H1 (cell line): ENCODE measurements at regions not wholly inside any gene's neighbourhood (a gene's known extent, or its start where the extent isn't known, plus 50 kb on each side); places are given as distances from the start of the nearest gene placed in this dataset.

Experiments used
- CTCF ChIA-PET: fragments of 300-600 bp; sonication (Branson Sonifier 250); formaldehyde crosslinking; loops from one replicate; lab custom pipeline; 2021; ENCODE audit not compliant: partially characterized antibody; lab: Charles Lee
- POLR2A ChIA-PET: fragments of 300-600 bp; sonication (Branson Sonifier 250); formaldehyde crosslinking; loops from one replicate; lab custom pipeline; 2021; ENCODE audit warnings: inconsistent platforms; ENCODE audit not compliant: partially characterized antibody; lab: Charles Lee
- DNase-seq, 2 experiments: peaks; one replicate each; pipeline versions ENCODE4 v3.0.0 to v3.0.0-alpha.2; 2010 to 2022; ENCODE audit warnings: low spot score in 2 of 2, low read depth in 1 of 2, mixed read lengths in 1 of 2
- FAIRE-seq: peaks from 2 replicates; lab custom pipeline; 2011; peaks lifted over from hg19 to GRCh38; lab: Jason Lieb, UNC
- H2AFZ ChIP-seq: 2 replicates; pipeline ENCODE4 v1.8.1; 2012; ENCODE audit warnings: low read length, inconsistent platforms
- H2AK5ac ChIP-seq: 2 replicates; pipeline ENCODE4 v1.6.1; 2013; ENCODE audit warnings: low read depth, low read length
- H2BK120ac ChIP-seq: replicated peaks from 2 replicates; pipeline ENCODE3; 2013; ENCODE audit warnings: low read depth, low read length, inconsistent platforms
- H2BK12ac ChIP-seq: 2 replicates; pipeline ENCODE4 v1.6.1; 2013; ENCODE audit warnings: low read depth, low read length
- H2BK15ac ChIP-seq: 2 replicates; pipeline ENCODE4 v1.6.1; 2013; ENCODE audit warnings: low read length
- H2BK20ac ChIP-seq: 2 replicates; pipeline ENCODE4 v1.6.1; 2013; ENCODE audit warnings: low read length
- H2BK5ac ChIP-seq: 2 replicates; pipeline ENCODE4 v1.6.1; 2013; ENCODE audit warnings: low read depth, low read length
- H3K14ac ChIP-seq: 2 replicates; pipeline ENCODE4 v1.6.1; 2013; ENCODE audit warnings: inconsistent platforms; ENCODE audit not compliant: insufficient read length
- H3K18ac ChIP-seq: 2 replicates; pipeline ENCODE4 v1.6.1; 2013; ENCODE audit warnings: low read length; ENCODE audit errors: extremely low read depth
- H3K23ac ChIP-seq: 2 replicates; pipeline ENCODE4 v1.6.1; 2013; ENCODE audit warnings: inconsistent platforms; ENCODE audit not compliant: insufficient read length
- H3K23me2 ChIP-seq: 2 replicates; pipeline ENCODE4 v1.6.1; 2013; ENCODE audit warnings: low read depth, low read length
- H3K27ac ChIP-seq: 2 replicates; pipeline ENCODE4 v1.6.1; 2011; ENCODE audit warnings: low read depth, low read length, inconsistent platforms
- H3K27me3 ChIP-seq, 4 experiments: replicated peaks in 1 of 4; 1 replicate in 1 of 4; 2 replicates in 3 of 4; pipeline versions ENCODE4 v1.6.1 to v1.8.1; 2011 to 2013; ENCODE audit warnings: low read length in 3 of 4, mild to moderate bottlenecking in 3 of 4, inconsistent platforms in 2 of 4, mixed read lengths in 2 of 4, moderate library complexity in 1 of 4; ENCODE audit not compliant: control insufficient read depth in 3 of 4, insufficient read depth in 3 of 4; ENCODE audit errors: extremely low read depth in 1 of 4
- H3K36me3 ChIP-seq, 4 experiments: 2 replicates each; pipeline versions ENCODE4 v1.6.1 to v1.8.1; 2011 to 2013; ENCODE audit warnings: mild to moderate bottlenecking in 4 of 4, low read length in 3 of 4, moderate library complexity in 2 of 4, control low read depth in 1 of 4, inconsistent platforms in 1 of 4; ENCODE audit not compliant: insufficient read depth in 4 of 4, control insufficient read depth in 2 of 4
- H3K4ac ChIP-seq: replicated peaks from 2 replicates; pipeline ENCODE3; 2013; ENCODE audit warnings: low read length, low read depth, mixed read lengths, inconsistent platforms; ENCODE audit not compliant: insufficient read length
- H3K4me1 ChIP-seq, 4 experiments: replicated peaks in 1 of 4; 1 replicate in 1 of 4; 2 replicates in 3 of 4; pipeline versions ENCODE4 v1.6.1 to v1.8.1; 2011 to 2013; ENCODE audit warnings: low read length in 3 of 4, inconsistent platforms in 2 of 4, mixed read lengths in 1 of 4; ENCODE audit not compliant: insufficient read depth in 4 of 4, control insufficient read depth in 3 of 4
- H3K4me2 ChIP-seq, 2 experiments: 2 replicates each; pipeline versions ENCODE4 v1.6.1 to v1.8.1; 2011 to 2013; ENCODE audit warnings: low read depth in 2 of 2, low read length in 2 of 2, control low read depth in 1 of 2, inconsistent platforms in 1 of 2, mild to moderate bottlenecking in 1 of 2; ENCODE audit not compliant: insufficient read depth in 1 of 2
- H3K4me3 ChIP-seq, 4 experiments: fragments of 200-600, 300-600 bp in 1 of 4; sonication (generic), shearing (Covaris generic), sonication (Bioruptor Twin) in 1 of 4; 2 replicates each; pipeline versions ENCODE4 v1.5.1 to v1.8.1; 2011 to 2016; ENCODE audit warnings: low read length in 4 of 4, low read depth in 3 of 4, control low read depth in 2 of 4, inconsistent platforms in 2 of 4, mild to moderate bottlenecking in 2 of 4, mixed read lengths in 1 of 4, moderate library complexity in 1 of 4; ENCODE audit not compliant: insufficient read depth in 2 of 4; ENCODE audit errors: extremely low read depth in 1 of 4
- H3K56ac ChIP-seq: replicated peaks from 2 replicates; pipeline ENCODE3; 2013; ENCODE audit warnings: low read depth, mild to moderate bottlenecking, mixed read lengths, low read length, inconsistent platforms; ENCODE audit not compliant: insufficient read length
- H3K79me1 ChIP-seq: 2 replicates; pipeline ENCODE4 v1.6.1; 2013; ENCODE audit warnings: low read depth, low read length, control low read depth
- H3K79me2 ChIP-seq, 2 experiments: 2 replicates each; pipeline versions ENCODE4 v1.6.1 to v1.8.1; 2012 to 2013; ENCODE audit warnings: low read length in 2 of 2, mild to moderate bottlenecking in 2 of 2, inconsistent platforms in 1 of 2; ENCODE audit not compliant: insufficient read depth in 2 of 2, control insufficient read depth in 1 of 2
- H3K9ac ChIP-seq, 4 experiments: replicated peaks in 1 of 4; 1 replicate in 1 of 4; 2 replicates in 3 of 4; pipeline versions ENCODE4 v1.6.1 to v1.8.1; 2011 to 2013; ENCODE audit warnings: low read depth in 3 of 4, low read length in 3 of 4, control low read depth in 2 of 4, mild to moderate bottlenecking in 2 of 4, moderate library complexity in 2 of 4, inconsistent platforms in 1 of 4; ENCODE audit errors: extremely low read depth in 1 of 4
- H3K9me3 ChIP-seq, 2 experiments: 2 replicates each; pipeline versions ENCODE4 v1.6.1 to v1.8.1; 2012 to 2013; ENCODE audit warnings: mild to moderate bottlenecking in 2 of 2, moderate library complexity in 2 of 2, control low read depth in 1 of 2, inconsistent platforms in 1 of 2, low read depth in 1 of 2, low read length in 1 of 2, mixed read lengths in 1 of 2; ENCODE audit not compliant: insufficient read depth in 2 of 2
- H4K20me1 ChIP-seq, 2 experiments: replicated peaks in 1 of 2; 2 replicates each; pipeline versions ENCODE3 to v1.8.1; 2011 to 2013; ENCODE audit warnings: inconsistent platforms in 2 of 2, low read length in 2 of 2, mild to moderate bottlenecking in 1 of 2; ENCODE audit not compliant: insufficient read depth in 2 of 2, control insufficient read depth in 1 of 2
- H4K5ac ChIP-seq: 2 replicates; pipeline ENCODE4 v1.6.1; 2013; ENCODE audit warnings: low read length, low read depth, mixed read lengths, inconsistent platforms; ENCODE audit not compliant: insufficient read length
- H4K8ac ChIP-seq: 2 replicates; pipeline ENCODE4 v1.8.0; 2013; ENCODE audit warnings: mild to moderate bottlenecking, moderate library complexity, low read length, inconsistent platforms; ENCODE audit not compliant: insufficient read depth; ENCODE audit errors: extremely low read depth
- H4K91ac ChIP-seq: replicated peaks from 2 replicates; pipeline ENCODE3; 2013; ENCODE audit warnings: low read length, mixed read lengths, inconsistent platforms; ENCODE audit not compliant: insufficient read length
- CBX5 ChIP-seq: fragments of 300-800, 300-1000 bp; sonication (generic); IDR thresholded peaks from 2 replicates; pipeline ENCODE4 v1.7.1; 2016; ENCODE audit warnings: antibody characterized with exemption, low read length, low read depth
- CBX8 ChIP-seq: fragments of 300-800, 300-1000 bp; sonication (generic); IDR thresholded peaks from 2 replicates; pipeline ENCODE4 v1.7.1; 2016; ENCODE audit warnings: low read depth, low read length, borderline replicate concordance
- GABPA ChIP-seq: IDR thresholded peaks from 2 replicates; pipeline ENCODE4 v1.6.1; 2011; ENCODE audit warnings: mild to moderate bottlenecking, low read length, moderate library complexity, borderline replicate concordance; ENCODE audit not compliant: insufficient read depth
- GTF2F1 ChIP-seq: IDR thresholded peaks from 2 replicates; pipeline ENCODE4 v1.6.1; 2012; ENCODE audit warnings: low read depth, low read length, improper control_type of control experiment, borderline replicate concordance
- HDAC6 ChIP-seq: IDR thresholded peaks from one replicate; pipeline ENCODE4 v1.7.1; 2012; ENCODE audit warnings: low read depth, mild to moderate bottlenecking, inconsistent platforms, low read length, moderate library complexity
- JUN ChIP-seq: IDR thresholded peaks from 2 replicates; pipeline ENCODE4 v1.6.1; 2011; ENCODE audit warnings: low read depth, mild to moderate bottlenecking, improper control_type of control experiment, low read length
- JUND ChIP-seq: IDR thresholded peaks from 2 replicates; pipeline ENCODE4 v1.6.1; 2011; ENCODE audit warnings: mild to moderate bottlenecking, improper control_type of control experiment, low read length
- KDM4A ChIP-seq: IDR thresholded peaks from one replicate; pipeline ENCODE4 v1.7.1; 2012; ENCODE audit warnings: low read depth, mild to moderate bottlenecking, moderate library complexity, low read length, inconsistent platforms; ENCODE audit not compliant: severe bottlenecking
- SP1 ChIP-seq: IDR thresholded peaks from 2 replicates; pipeline ENCODE4 v1.6.1; 2011; ENCODE audit warnings: low read depth, low read length
- SP2 ChIP-seq: IDR thresholded peaks from 2 replicates; pipeline ENCODE4 v1.6.1; 2012; ENCODE audit warnings: mild to moderate bottlenecking, low read length, inconsistent platforms
- SP4 ChIP-seq: IDR thresholded peaks from 2 replicates; pipeline ENCODE4 v1.6.1; 2012; ENCODE audit warnings: low read length, inconsistent platforms
- SRF ChIP-seq: IDR thresholded peaks from 2 replicates; pipeline ENCODE4 v1.6.1; 2011; ENCODE audit warnings: mild to moderate bottlenecking, low read depth, low read length, moderate library complexity
- TAF1 ChIP-seq: IDR thresholded peaks from 2 replicates; pipeline ENCODE4 v1.6.1; 2011; ENCODE audit warnings: mild to moderate bottlenecking, low read depth, low read length
- TEAD4 ChIP-seq: IDR thresholded peaks from 2 replicates; pipeline ENCODE4 v1.6.1; 2012; ENCODE audit warnings: low read depth, low read length, inconsistent platforms, mixed read lengths
- USF2 ChIP-seq: IDR thresholded peaks from 2 replicates; pipeline ENCODE4 v1.6.1; 2011; ENCODE audit warnings: low read length, improper control_type of control experiment
- ZNF274 ChIP-seq: IDR thresholded peaks from 2 replicates; pipeline ENCODE4 v1.7.0; 2012; ENCODE audit warnings: low read length, borderline replicate concordance; ENCODE audit errors: extremely low read depth
- WGBS, 2 experiments: shearing (Covaris generic) in 1 of 2; methylation state at CpG; one replicate each; pipeline versions ENCODE4 v1.1.6 to v1.1.7; 2013 to 2015; ENCODE audit warnings: low lambda C conversion rate in 2 of 2, mixed read lengths in 2 of 2, inconsistent platforms in 1 of 2, low coverage in 1 of 2, missing lambda C conversion rate in 1 of 2; ENCODE audit not compliant: insufficient replicate concordance in 2 of 2, insufficient coverage in 1 of 2, insufficient read length in 1 of 2; ENCODE audit errors: extremely low coverage in 1 of 2, missing lambda C conversion rate in 1 of 2; 5-methylcytosine and 5-hydroxymethylcytosine counted together

GRCh38 chr6:163857421-163857820, 442.9 kb downstream of the QKI start:
- POLR2A ChIA-PET: no interaction called here
- Histone ChIP-seq H3K4me1 (peaks cover 0 to 6% (median 0%) of the 10 kb centered on the region in 4 experiments; a peak in 3 of 7 replicates), H3K18ac (no peak overlapping the region), H2AK5ac (no peak overlapping the region), H3K23me2 (no peaks in the 10 kb centered on the region), H3K23ac (no peak overlapping the region), H3K27me3 (no peaks in the 10 kb centered on the region), H3K4ac (no peak overlapping the region), H3K14ac (no peak overlapping the region), H2AFZ (no peak overlapping the region), H3K4me2 (no peak overlapping the region), H2BK120ac (no peak overlapping the region), H2BK5ac (no peak overlapping the region), H3K27ac (no peak overlapping the region), H4K20me1 (no peaks in the 10 kb centered on the region), H2BK20ac (no peak overlapping the region), H3K56ac (no peak overlapping the region), H3K9ac (no peak overlapping the region), H3K36me3 (no peaks in the 10 kb centered on the region), H4K8ac (no peak overlapping the region), H2BK12ac (no peak overlapping the region), H3K4me3 (no peak overlapping the region), H4K91ac (no peak overlapping the region), H4K5ac (no peak overlapping the region), H3K79me2 (no peaks in the 10 kb centered on the region), H3K79me1 (no peaks in the 10 kb centered on the region), H2BK15ac (no peak overlapping the region), H3K9me3 (no peaks in the 10 kb centered on the region)
- CTCF ChIA-PET: no interaction called here
- DNase-seq (no peak), FAIRE-seq (no peak)
- WGBS, 2 experiments: 79% methylated on average over 2 of the region's 2 CpGs; no CpG with 5 or more reads in 1 of the 2 experiments
- TF ChIP-seq SP2 (no peak), JUND (no peak), SP1 (no peak), KDM4A (no peak), HDAC6 (no peak), USF2 (no peak), JUN (no peak), ZNF274 (no peak), GTF2F1 (no peak), CBX8 (no peak), SP4 (no peak), GABPA (no peak), CBX5 (no peak), TEAD4 (no peak), TAF1 (no peak), SRF (no peak)
